ENCODE measurements at regions not wholly inside any gene's neighbourhood (a gene's known extent, or its start where the extent isn't known, plus 50 kb on each side); places are given as distances from the start of the nearest gene placed in this dataset.

- TF ChIP-seq, protein P1, sequence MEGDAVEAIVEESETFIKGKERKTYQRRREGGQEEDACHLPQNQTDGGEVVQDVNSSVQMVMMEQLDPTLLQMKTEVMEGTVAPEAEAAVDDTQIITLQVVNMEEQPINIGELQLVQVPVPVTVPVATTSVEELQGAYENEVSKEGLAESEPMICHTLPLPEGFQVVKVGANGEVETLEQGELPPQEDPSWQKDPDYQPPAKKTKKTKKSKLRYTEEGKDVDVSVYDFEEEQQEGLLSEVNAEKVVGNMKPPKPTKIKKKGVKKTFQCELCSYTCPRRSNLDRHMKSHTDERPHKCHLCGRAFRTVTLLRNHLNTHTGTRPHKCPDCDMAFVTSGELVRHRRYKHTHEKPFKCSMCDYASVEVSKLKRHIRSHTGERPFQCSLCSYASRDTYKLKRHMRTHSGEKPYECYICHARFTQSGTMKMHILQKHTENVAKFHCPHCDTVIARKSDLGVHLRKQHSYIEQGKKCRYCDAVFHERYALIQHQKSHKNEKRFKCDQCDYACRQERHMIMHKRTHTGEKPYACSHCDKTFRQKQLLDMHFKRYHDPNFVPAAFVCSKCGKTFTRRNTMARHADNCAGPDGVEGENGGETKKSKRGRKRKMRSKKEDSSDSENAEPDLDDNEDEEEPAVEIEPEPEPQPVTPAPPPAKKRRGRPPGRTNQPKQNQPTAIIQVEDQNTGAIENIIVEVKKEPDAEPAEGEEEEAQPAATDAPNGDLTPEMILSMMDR (IDR thresholded peaks at IDR 0.05), result no peak
- no peak for TF ChIP-seq EZH2 (IDR thresholded peaks at IDR 0.05; ENCODE audit: borderline replicate concordance, insufficient read depth, low read depth, low read length, poor library complexity, severe bottlenecking)
Observed at GRCh38 chr10:22783807-22784206, 69.4 kb upstream of the PIP4K2A start.
